ENCODE measurements at regions not wholly inside any gene's neighbourhood (a gene's known extent, or its start where the extent isn't known, plus 50 kb on each side); places are given as distances from the start of the nearest gene placed in this dataset.

- no peaks in the 10 kb centered on the region for H3K79me2 ChIP-seq (ENCODE audit: insufficient read depth, low read length)
- no peak for DNase-seq (ENCODE audit: insufficient read length, low spot score, missing footprints)
Measured at GRCh38 chr3:77835921-77836320, 796.0 kb downstream of the ROBO2 start.

GRCh38 chr3:77837456-77838025 is 797.6 kb downstream of the ROBO2 start:
- Histone ChIP-seq H3K4me1 (ENCODE audit: insufficient read depth, low read length) (no peaks in the 10 kb centered on the region), H3K4me2 (ENCODE audit: insufficient read depth, low read length) (no peak overlapping the region), H3K36me3 (ENCODE audit: insufficient read depth, low read length) (no peaks in the 10 kb centered on the region), H2AFZ (ENCODE audit: low read length) (no peak overlapping the region), H3K79me2 (ENCODE audit: insufficient read depth, low read length) (no peaks in the 10 kb centered on the region), H3K27me3 (ENCODE audit: insufficient read depth, low read length) (no peaks in the 10 kb centered on the region), H4K20me1 (ENCODE audit: insufficient read depth, low read length) (no peaks in the 10 kb centered on the region), H3K9me3 (ENCODE audit: low read depth, low read length) (no peaks in the 10 kb centered on the region), H3K27ac (ENCODE audit: low read depth, low read length) (no peak overlapping the region), H3K4me3 (ENCODE audit: insufficient read depth, low read length) (no peak overlapping the region)
- no peak for DNase-seq (ENCODE audit: insufficient read length, low spot score, missing footprints)
- TF ChIP-seq CTCF (IDR thresholded peaks at IDR 0.05; ENCODE audit: extremely low read depth, low read depth, low read length), result no peak

More at GRCh38 chr3:77835921-77836320, 796.0 kb downstream of the ROBO2 start:
- Histone ChIP-seq H3K27ac (ENCODE audit: low read depth, low read length) (no peak overlapping the region), H3K9me3 (ENCODE audit: low read depth, low read length) (no peaks in the 10 kb centered on the region), H2AFZ (ENCODE audit: low read length) (no peak overlapping the region), H3K4me2 (ENCODE audit: insufficient read depth, low read length) (no peak overlapping the region), H3K4me1 (ENCODE audit: insufficient read depth, low read length) (no peaks in the 10 kb centered on the region), H4K20me1 (ENCODE audit: insufficient read depth, low read length) (no peaks in the 10 kb centered on the region), H3K36me3 (ENCODE audit: insufficient read depth, low read length) (no peaks in the 10 kb centered on the region), H3K27me3 (ENCODE audit: insufficient read depth, low read length) (no peaks in the 10 kb centered on the region), H3K4me3 (ENCODE audit: insufficient read depth, low read length) (no peak overlapping the region)
- no peak for TF ChIP-seq CTCF (IDR thresholded peaks at IDR 0.05; ENCODE audit: extremely low read depth, low read depth, low read length)

GRCh38 chr3:77859156-77859555 is 819.3 kb downstream of the ROBO2 start:
- TF ChIP-seq CTCF (IDR thresholded peaks at IDR 0.05; ENCODE audit: extremely low read depth, low read depth, low read length), result no peak
- Histone ChIP-seq H3K9me3 (ENCODE audit: low read depth, low read length) (peaks cover 3% of the 10 kb centered on the region), H3K79me2 (ENCODE audit: insufficient read depth, low read length) (no peaks in the 10 kb centered on the region), H3K4me3 (ENCODE audit: insufficient read depth, low read length) (no peak overlapping the region), H3K27me3 (ENCODE audit: insufficient read depth, low read length) (no peaks in the 10 kb centered on the region), H3K4me2 (ENCODE audit: insufficient read depth, low read length) (no peak overlapping the region), H2AFZ (ENCODE audit: low read length) (no peak overlapping the region), H3K27ac (ENCODE audit: low read depth, low read length) (no peak overlapping the region), H3K4me1 (ENCODE audit: insufficient read depth, low read length) (no peaks in the 10 kb centered on the region), H4K20me1 (ENCODE audit: insufficient read depth, low read length) (no peaks in the 10 kb centered on the region), H3K36me3 (ENCODE audit: insufficient read depth, low read length) (no peaks in the 10 kb centered on the region)
- no peak for DNase-seq (ENCODE audit: insufficient read length, low spot score, missing footprints)

GRCh38 chr3:77868725-77869124 is 828.8 kb downstream of the ROBO2 start:
- H3K4me3 ChIP-seq (ENCODE audit: insufficient read depth, low read length), result no peak overlapping the region
- DNase-seq (ENCODE audit: insufficient read length, low spot score, missing footprints), result no peak
- no peaks in the 10 kb centered on the region for H4K20me1 ChIP-seq (ENCODE audit: insufficient read depth, low read length)
- H3K27ac ChIP-seq (ENCODE audit: low read depth, low read length), result no peak overlapping the region
- no peaks in the 10 kb centered on the region for H3K36me3 ChIP-seq (ENCODE audit: insufficient read depth, low read length)
- TF ChIP-seq CTCF (IDR thresholded peaks at IDR 0.05; ENCODE audit: extremely low read depth, low read depth, low read length), result no peak
- no peak overlapping the region for H2AFZ ChIP-seq (ENCODE audit: low read length)
- H3K4me1 ChIP-seq (ENCODE audit: insufficient read depth, low read length), result no peaks in the 10 kb centered on the region
- H3K27me3 ChIP-seq (ENCODE audit: insufficient read depth, low read length), result no peaks in the 10 kb centered on the region
- H3K9me3 ChIP-seq (ENCODE audit: low read depth, low read length), result no peaks in the 10 kb centered on the region
- H3K4me2 ChIP-seq (ENCODE audit: insufficient read depth, low read length), result no peak overlapping the region
- H3K79me2 ChIP-seq (ENCODE audit: insufficient read depth, low read length), result no peaks in the 10 kb centered on the region

Data from osteoblast (primary cell).